ENCODE measurements at regions not wholly inside any gene's neighbourhood (a gene's known extent, or its start where the extent isn't known, plus 50 kb on each side); places are given as distances from the start of the nearest gene placed in this dataset.

DNA sequence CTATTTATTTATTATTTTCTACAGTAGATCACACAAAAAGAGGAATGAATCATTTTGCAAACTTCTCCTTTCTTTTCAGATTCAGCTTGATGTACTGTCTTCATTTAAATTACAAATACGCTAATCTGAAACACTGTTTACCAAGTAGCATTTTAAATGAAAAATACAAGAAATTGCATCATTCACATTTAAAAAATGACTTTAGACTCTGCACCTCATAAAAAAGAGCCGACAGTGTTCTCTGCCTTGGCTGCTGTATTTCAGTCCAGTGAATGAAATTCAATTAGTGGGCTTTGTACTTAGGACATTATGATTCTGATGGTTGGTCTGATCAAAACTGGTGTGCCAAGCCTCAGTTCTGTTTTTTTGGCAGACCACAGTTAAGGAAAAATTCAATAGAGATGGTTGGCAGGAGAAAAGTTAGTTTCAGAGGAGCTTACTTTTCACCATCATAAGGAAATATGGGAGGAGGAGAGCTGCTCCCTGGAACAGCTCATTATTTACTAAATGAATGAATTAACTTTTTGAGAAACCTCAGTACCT is 222.4 kb upstream of the ESRRG start:
- no peak overlapping the region for H3K4me3 ChIP-seq (ENCODE audit: low read depth, low read length)
- TF ChIP-seq, protein P1, sequence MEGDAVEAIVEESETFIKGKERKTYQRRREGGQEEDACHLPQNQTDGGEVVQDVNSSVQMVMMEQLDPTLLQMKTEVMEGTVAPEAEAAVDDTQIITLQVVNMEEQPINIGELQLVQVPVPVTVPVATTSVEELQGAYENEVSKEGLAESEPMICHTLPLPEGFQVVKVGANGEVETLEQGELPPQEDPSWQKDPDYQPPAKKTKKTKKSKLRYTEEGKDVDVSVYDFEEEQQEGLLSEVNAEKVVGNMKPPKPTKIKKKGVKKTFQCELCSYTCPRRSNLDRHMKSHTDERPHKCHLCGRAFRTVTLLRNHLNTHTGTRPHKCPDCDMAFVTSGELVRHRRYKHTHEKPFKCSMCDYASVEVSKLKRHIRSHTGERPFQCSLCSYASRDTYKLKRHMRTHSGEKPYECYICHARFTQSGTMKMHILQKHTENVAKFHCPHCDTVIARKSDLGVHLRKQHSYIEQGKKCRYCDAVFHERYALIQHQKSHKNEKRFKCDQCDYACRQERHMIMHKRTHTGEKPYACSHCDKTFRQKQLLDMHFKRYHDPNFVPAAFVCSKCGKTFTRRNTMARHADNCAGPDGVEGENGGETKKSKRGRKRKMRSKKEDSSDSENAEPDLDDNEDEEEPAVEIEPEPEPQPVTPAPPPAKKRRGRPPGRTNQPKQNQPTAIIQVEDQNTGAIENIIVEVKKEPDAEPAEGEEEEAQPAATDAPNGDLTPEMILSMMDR (IDR thresholded peaks at IDR 0.05; ENCODE audit: low read depth, low read length): no peak

DNA sequence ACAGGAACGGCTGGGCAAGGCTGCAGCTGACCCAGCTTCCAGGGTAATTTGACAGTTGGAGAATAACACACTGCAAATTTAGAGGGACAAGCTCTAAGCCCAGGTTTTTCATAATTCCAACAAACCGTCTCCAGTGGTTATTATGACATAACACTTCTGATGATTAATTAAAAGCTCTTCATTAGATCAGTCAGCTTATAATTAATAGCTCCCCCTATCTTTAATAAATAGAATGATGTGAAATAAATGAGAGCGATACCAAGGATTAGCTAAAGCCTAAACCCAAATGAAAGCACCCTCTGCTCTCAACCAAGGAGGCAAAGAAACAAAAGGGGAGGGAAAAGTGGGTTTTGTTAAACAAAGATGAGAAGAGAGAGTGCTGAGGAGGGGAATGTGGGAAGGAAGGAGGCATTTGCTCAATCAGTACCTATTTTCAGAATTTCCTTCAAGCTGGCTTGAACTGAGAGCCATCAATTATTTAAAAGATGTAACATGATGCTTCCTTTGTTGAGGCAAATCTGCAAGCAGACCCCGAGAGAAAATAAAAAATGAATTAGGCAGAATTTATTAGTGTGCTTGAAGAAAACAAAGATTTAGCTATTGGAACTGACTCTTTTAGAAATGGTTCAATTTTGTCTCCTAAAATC is 221.8 kb upstream of the ESRRG start:
- H3K4me3 ChIP-seq (ENCODE audit: low read depth, low read length): no peak overlapping the region
- TF ChIP-seq, protein P1 (IDR thresholded peaks at IDR 0.05; ENCODE audit: low read depth, low read length): no peak

DNA sequence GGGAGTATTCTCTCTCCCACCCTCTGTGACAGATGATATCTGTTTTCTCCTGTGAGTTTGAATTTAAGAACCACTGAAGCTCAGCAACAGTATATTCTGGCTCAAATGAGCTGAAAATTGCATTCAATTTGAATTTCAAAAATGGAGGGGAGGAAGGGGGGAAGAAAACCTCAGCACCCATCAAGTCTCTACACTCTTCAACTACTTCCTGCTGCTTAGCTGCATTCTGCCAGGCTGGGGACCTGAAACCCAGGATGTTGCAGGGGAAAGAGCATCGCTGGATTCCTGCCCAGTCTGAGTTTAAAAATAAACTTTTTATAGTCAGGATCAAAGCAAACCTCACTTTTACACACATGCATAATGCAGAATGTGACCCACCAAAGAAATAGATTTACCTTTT is 214.3 kb upstream of the ESRRG start:
- TF ChIP-seq, protein P1 (IDR thresholded peaks at IDR 0.05; ENCODE audit: low read depth, low read length): no peak
- no peak overlapping the region for H3K4me3 ChIP-seq (ENCODE audit: low read depth, low read length)

DNA sequence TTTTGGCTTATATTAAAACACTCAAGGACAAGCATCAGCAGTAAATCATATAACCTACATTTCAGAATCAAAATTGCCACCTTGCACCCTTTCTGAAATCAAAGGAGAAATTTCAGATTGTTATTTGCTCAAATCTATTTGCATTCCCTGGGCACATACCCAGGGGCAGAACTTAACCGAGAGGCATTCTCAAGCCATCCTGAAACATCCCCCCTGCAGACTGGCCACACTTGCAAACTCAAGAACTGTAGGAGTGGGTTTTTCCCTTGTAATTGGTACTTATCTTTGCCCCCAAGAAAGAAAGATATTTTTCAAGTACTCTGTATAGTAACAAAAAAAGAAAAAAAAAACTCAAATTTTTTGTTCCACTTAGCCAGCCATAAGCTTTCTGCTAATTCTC is 213.6 kb upstream of the ESRRG start:
- TF ChIP-seq, protein P1 (IDR thresholded peaks at IDR 0.05; ENCODE audit: low read depth, low read length): no peak
- no peak overlapping the region for H3K4me3 ChIP-seq (ENCODE audit: low read depth, low read length)

DNA sequence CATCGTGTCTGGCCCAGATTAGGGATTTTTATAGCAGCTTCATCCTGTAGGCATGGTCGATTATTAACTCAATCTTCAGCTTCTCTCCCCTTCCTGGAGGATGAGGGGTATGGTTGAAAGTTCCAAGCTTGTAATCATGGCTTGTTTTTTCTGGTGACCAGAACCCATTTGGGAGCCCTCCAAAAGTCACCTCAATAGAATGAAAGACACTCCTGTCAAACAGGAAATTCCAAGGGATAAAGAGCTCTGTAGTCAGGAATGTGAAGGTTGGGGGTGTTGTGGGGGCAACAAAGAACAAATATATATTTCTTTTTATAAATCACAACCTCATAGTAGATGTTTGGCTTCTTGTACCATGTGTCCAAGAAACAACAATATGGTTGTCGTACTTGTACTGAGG is 212.7 kb upstream of the ESRRG start:
- H3K4me3 ChIP-seq (ENCODE audit: low read depth, low read length): no peak overlapping the region
- TF ChIP-seq, protein P1 (IDR thresholded peaks at IDR 0.05; ENCODE audit: low read depth, low read length): no peak

DNA sequence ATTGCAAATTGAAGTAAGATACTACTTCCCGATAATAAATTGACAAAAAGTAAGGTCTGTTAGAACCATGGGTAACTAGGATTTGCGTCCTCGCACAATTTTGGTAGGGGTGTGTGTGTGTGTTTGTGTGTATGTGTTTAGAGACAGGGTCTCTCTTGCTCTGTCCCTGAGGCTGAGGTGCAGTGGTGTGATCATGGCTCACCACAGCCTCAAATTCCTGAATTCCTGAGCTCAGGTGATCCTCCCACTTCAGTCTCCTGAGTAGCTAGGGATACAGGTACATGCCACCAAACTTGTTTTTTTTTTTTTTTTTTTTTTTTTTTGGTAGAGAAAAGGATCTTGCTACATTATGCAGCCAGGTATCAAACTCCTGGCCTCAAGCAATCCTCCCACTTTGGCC is 209.2 kb upstream of the ESRRG start:
- no peak overlapping the region for H3K4me3 ChIP-seq (ENCODE audit: low read depth, low read length)
- TF ChIP-seq, protein P1 (IDR thresholded peaks at IDR 0.05; ENCODE audit: low read depth, low read length): no peak

DNA sequence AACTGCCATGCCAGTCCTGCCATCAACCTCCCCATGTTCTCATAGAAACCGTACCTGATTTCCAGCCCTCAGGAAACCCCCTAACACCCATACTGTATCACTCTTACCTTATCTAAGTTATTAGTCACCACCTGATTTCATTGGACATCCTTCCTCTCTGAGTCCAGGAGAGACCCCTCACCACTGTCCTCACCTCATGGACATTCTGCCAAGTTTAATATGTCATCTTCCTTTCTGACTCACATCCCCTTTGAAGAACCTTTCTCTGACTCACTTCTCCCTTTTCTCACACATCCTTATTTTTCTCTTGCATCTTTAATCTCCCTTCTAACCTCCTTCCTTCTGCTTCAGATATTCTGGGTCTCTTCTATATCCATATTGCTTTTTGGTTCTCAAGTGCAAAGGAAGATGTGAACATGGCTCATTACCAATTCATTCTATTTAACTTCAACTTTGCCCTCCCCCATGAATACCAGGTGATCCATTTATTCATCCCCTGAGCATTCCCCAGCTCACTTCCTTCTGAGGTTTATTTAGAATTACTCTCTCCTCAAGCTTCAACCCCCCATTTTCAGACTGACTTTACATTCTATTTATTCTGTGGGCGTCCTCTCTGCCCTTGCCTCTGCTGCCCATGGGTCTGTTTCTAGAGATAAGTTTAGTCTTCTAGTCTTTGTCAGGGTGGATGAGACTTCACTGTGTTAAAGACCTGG is 206.8 kb upstream of the ESRRG start:
- no peak overlapping the region for H3K4me3 ChIP-seq (ENCODE audit: low read depth, low read length)
- TF ChIP-seq, protein P1 (IDR thresholded peaks at IDR 0.05; ENCODE audit: low read depth, low read length): no peak

Measured in WI38 (cell line).